ENCODE measurements at regions not wholly inside any gene's neighbourhood (a gene's known extent, or its start where the extent isn't known, plus 50 kb on each side); places are given as distances from the start of the nearest gene placed in this dataset.
"Not testable (repeated sequence)": the region's sequence is repeated elsewhere in the genome, so short reads cannot be mapped to it uniquely, and the experiment has no call there.

GRCh38 chr1:25116117-25116516, 116.2 kb downstream of the SYF2 start:
- not testable (repeated sequence) for TF ChIP-seq POU6F1 (CRISPR knock-in tag; IDR thresholded peaks at IDR 0.05; ENCODE audit: borderline replicate concordance, low read depth); OSR1 (CRISPR knock-in tag; IDR thresholded peaks at IDR 0.05); TOX (CRISPR knock-in tag; IDR thresholded peaks at IDR 0.05; ENCODE audit: borderline replicate concordance); ZFP3 (CRISPR knock-in tag; IDR thresholded peaks at IDR 0.05); PPARA (CRISPR knock-in tag; IDR thresholded peaks at IDR 0.05; ENCODE audit: borderline replicate concordance); TSHZ2 (CRISPR knock-in tag; IDR thresholded peaks at IDR 0.05); PATZ1 (CRISPR knock-in tag; IDR thresholded peaks at IDR 0.05; ENCODE audit: borderline replicate concordance); ISL1 (CRISPR knock-in tag; IDR thresholded peaks at IDR 0.05); ARNTL (CRISPR knock-in tag; IDR thresholded peaks at IDR 0.05; ENCODE audit: borderline replicate concordance, low read depth); CREB5 (CRISPR knock-in tag; IDR thresholded peaks at IDR 0.05; ENCODE audit: low read depth); ZNF565 (CRISPR knock-in tag; conservative IDR thresholded peaks at IDR 0.05; ENCODE audit: low read depth)
